A673 (cell line): ENCODE measurements at regions not wholly inside any gene's neighbourhood (a gene's known extent, or its start where the extent isn't known, plus 50 kb on each side); places are given as distances from the start of the nearest gene placed in this dataset.

ENCODE experiments used
- CTCF ChIP-seq: fragments of 300-800, 200-600 bp; sonication (generic); conservative IDR thresholded peaks from 2 replicates; pipeline ENCODE4 v1.5.1; 2017; ENCODE audit warnings: low read depth, mild to moderate bottlenecking, antibody characterized with exemption, low read length, moderate library complexity, mixed read lengths
- EZH2 ChIP-seq: fragments of 200-600 bp; sonication (generic); IDR thresholded peaks from 2 replicates; pipeline ENCODE4 v1.6.1; 2017; ENCODE audit warnings: borderline replicate concordance, low read depth, mild to moderate bottlenecking, mixed read lengths, antibody characterized with exemption, low read length; ENCODE audit not compliant: poor library complexity, severe bottlenecking

GRCh38 chr12:102616692-102617091, 136.3 kb upstream of the IGF1 start:
- TF ChIP-seq CTCF (no peak), EZH2 (no peak)
